WI38 (cell line): ENCODE measurements at regions not wholly inside any gene's neighbourhood (a gene's known extent, or its start where the extent isn't known, plus 50 kb on each side); places are given as distances from the start of the nearest gene placed in this dataset.

Experiments used
- H3K4me3 ChIP-seq: 2 replicates; pipeline ENCODE4 v1.5.1; 2011; ENCODE audit warnings: low read depth, mild to moderate bottlenecking, control low read depth, low read length
- TF ChIP-seq, protein P1 (sequence below): IDR thresholded peaks from 2 replicates; pipeline ENCODE4 v1.5.1; 2012; ENCODE audit warnings: low read depth, mild to moderate bottlenecking, control low read depth, low read length

DNA sequence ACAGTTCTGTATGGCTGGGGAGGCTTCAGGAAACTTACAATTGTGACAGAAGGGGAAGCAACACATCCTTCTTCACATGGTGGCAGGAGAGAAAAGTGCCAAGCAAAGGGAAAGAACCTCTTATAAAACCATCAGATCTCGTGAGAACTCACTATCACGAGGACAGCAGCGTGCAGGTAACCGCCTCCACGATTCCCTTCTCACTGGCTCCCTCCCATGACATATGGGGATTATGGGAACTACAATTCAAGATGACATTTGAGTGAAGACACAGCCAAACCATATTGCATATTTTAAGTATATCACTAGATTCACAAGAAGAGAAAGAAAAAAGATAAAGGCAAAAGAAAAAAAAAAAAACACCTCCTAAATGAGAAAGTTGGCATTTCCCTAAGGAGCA is 431.9 kb upstream of the RGS17 start:
- H3K4me3 ChIP-seq: no peak overlapping the region
- TF ChIP-seq, protein P1, sequence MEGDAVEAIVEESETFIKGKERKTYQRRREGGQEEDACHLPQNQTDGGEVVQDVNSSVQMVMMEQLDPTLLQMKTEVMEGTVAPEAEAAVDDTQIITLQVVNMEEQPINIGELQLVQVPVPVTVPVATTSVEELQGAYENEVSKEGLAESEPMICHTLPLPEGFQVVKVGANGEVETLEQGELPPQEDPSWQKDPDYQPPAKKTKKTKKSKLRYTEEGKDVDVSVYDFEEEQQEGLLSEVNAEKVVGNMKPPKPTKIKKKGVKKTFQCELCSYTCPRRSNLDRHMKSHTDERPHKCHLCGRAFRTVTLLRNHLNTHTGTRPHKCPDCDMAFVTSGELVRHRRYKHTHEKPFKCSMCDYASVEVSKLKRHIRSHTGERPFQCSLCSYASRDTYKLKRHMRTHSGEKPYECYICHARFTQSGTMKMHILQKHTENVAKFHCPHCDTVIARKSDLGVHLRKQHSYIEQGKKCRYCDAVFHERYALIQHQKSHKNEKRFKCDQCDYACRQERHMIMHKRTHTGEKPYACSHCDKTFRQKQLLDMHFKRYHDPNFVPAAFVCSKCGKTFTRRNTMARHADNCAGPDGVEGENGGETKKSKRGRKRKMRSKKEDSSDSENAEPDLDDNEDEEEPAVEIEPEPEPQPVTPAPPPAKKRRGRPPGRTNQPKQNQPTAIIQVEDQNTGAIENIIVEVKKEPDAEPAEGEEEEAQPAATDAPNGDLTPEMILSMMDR: no peak

DNA sequence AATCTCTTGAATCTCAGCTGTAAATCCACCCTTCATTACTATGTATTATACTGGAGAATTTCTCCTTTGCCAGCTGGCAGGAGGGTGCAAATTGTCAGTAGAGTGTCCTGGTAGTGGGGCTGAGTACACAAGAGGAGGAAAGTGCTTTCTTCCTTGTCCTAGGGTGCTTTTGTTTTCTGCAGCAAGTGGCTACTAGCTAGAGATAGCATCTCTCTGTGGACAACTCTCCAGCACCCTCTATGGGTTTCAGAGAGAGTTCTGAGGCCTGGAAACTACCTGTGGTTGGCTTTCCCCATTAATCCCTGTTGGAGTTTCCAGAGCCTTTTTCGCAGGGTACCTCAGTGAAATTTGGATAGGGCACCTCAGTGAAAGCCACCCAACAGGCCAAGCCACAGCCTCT is 422.5 kb upstream of the RGS17 start:
- no peak overlapping the region for H3K4me3 ChIP-seq
- TF ChIP-seq, protein P1: no peak

DNA sequence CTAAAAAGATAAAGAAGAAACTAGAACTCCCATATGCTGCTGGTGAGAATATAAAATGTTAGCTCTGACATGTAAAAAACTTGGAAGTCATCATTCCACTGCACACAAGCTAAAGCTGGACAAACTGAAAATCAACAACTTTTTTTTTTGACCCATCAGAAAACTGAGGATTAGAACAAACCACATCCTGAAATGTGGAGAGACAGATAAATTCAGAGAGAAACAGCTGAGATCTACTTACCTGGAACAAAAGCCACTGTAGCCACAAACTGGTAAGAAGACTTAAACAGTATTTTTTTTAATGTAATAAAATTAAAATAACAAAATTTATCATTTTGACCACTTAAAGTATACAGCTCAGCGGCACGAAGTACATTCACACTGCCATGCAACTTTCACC is 408.5 kb upstream of the RGS17 start:
- no peak overlapping the region for H3K4me3 ChIP-seq
- TF ChIP-seq, protein P1: no peak

DNA sequence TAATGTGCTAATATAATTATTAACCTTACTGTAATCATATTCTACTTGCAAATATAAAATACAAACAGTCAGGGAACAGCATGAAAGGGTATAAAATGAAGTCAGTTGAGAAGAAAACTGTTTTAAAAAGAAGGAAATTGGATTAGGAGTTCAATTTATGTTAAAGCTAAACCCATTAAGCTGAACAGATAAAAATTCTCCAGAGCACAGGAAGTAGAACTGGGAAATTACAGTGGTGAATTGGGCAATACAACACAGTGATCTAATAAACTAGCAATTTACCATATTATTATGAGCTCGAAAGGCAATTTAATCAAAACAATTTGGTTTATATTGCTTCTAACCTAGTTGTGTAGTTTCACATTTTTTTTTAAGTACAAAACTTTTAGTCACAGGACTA is 407.4 kb upstream of the RGS17 start:
- H3K4me3 ChIP-seq: no peak overlapping the region
- TF ChIP-seq, protein P1: no peak

DNA sequence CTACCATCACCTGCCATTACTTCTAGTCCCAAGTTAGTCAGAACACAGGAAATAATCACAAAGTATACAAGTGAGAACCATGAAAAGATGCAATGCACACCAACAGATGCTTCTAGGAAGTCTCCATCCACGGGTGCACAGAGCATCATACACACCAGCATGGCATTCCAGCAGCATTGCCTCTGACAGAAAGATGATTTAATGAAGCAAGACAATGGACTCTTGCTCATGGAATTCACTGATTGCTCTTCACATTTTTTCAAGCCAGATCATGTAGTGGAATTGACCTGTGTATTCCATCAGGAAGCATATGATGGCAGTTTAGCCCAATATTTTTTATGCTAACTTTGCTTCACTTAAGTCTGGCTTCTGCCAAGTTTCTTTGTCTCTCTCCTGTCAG is 406.3 kb upstream of the RGS17 start:
- no peak overlapping the region for H3K4me3 ChIP-seq
- TF ChIP-seq, protein P1: no peak

DNA sequence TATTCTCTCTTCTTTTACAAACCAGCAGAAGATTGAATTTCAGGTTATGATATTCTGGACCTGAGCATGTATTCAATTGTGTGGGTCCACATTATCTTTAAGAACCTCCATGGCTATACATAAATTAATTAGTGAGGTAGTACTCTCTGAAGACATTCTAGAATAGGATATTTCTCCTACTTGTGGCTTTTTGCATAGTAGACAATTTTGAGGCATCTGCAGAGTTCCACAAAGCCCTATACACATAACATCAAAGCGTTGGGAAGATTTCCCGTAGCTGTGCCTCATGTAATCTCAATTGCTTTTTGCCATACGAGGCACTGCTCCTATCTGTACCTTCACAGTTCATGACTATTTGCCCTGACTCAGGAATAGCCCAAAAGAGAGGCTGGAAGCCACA is 395.4 kb upstream of the RGS17 start:
- TF ChIP-seq, protein P1: no peak

DNA sequence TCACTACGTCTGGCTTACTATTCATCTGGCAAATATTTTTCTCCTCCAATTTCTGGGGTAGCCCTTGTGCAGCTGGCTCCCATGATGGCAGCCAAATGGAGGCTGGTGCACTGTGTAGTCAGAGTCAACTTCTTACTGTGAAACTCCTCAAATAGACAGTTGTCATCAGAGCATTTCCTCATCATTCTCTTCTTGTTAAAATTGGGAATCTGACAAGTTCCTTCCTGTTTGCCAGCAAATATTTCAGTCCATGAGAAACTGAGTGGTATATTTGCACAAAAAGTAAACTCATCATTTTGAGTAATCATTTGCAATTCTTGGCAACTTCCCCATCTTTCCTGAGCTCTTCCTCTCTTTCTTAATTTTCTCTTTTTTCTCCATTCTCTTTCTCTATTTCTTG is 394.9 kb upstream of the RGS17 start:
- TF ChIP-seq, protein P1: no peak
- no peak overlapping the region for H3K4me3 ChIP-seq

More for the DNA sequence above, 395.4 kb upstream of the RGS17 start:
- H3K4me3 ChIP-seq: no peak overlapping the region
